ENCODE measurements at regions not wholly inside any gene's neighbourhood (a gene's known extent, or its start where the extent isn't known, plus 50 kb on each side); places are given as distances from the start of the nearest gene placed in this dataset.

DNA sequence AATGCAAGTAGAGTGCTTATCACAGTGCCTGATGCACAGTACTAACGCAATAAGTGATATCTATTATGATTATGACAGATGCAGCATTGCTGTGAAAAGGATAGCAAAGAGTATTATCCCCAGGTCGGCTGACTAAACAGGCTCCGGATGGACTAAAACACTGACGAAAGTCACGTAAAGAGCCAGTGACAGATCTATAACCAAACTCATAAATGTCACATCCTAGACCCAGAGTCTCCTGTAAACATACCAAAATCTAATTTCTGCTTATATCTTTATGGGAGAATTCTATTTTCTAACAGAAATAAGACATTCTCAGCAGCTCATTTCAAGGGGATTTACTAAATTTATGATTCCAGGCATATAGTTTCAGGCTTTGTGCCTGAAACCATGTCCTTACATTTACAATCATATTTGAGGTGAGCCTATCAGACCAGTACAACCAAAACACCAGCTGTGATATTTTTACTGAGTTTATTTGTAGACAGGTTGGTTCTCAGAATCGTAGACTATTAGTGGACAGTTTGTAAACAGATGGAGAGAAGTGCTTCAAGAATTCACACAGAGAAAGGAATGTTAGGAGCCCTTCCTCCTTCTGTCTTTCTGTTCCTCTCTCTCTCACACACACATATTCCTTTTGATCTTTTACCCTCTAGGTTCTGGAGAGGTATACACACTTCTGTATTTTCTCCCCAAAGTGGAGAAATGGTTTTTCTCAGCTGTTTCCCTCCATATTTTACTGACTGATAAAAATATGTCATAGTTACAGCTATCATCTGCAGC, 52.4 kb upstream of the WDR26 start:
- DNase-seq: no peak

DNA sequence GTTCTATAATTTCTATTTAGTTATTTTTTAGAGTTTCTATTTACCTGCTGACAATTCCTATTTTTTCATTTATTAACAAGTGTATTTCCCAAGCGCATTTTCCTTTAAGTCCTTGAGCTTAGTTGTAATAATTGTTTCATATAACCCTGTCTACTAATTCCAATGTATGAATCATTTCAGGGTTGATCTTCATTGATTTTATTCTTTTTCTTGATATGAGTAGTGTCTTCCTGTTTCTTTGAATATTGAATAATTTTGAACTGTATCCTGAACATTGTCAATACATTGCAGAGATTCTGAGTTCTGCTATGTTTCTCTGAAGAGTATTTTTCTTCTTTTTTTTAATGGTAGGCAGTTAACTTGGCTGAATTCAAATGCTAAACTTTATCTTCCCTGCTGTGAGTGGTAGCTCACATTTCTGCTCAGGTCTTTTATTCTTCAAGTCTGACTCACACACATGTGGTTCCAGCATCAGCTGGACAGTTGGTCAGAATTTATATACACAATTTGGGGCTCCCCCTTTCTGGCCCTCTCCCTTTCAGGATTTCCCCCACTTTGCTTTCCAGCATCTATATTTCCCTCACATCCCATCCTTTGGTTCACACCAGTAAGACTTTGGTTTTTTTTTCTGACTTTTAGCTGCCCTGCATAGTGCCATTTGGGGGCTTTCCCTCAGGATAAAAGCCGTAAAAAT, 54.4 kb upstream of the WDR26 start:
- no peak for DNase-seq

DNA sequence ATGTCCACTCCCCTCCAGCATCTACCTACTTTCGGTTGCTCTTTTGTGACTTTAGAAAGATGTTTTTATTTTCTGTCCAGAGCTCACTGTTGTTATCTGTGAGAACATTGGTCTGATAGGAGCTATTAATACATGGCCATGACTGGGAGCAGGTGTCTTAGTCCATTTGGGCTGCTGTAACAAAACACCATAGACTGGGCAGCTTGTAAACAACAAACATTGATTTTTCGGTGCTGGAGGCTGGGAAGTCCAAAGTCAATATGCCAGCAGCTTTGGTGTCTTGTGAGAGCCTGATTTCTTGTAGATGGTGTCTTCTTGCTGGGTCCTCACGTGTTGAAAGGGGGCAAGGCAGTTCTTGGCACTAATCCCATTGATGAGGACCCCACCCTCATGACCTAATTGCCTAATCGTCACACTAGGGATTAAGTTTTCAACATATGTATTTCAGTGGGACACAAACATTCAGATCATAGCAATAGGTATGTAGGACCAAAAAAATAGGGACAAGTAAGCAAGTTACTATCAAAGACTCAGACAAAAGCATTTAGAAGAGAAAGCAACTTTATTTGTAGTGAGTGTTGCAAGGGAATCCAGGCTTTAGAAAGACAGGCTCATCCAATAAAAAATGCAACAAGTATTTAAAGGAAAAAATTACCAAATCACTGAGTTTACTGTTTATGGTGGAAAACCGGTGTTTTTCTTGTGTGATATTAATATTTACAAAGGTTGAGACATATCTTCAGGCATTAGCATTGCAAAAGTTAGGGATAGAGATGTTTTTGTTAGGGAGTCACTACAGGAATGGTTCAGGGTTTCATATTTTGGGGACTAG, 55.2 kb upstream of the WDR26 start:
- no peak for DNase-seq

DNA sequence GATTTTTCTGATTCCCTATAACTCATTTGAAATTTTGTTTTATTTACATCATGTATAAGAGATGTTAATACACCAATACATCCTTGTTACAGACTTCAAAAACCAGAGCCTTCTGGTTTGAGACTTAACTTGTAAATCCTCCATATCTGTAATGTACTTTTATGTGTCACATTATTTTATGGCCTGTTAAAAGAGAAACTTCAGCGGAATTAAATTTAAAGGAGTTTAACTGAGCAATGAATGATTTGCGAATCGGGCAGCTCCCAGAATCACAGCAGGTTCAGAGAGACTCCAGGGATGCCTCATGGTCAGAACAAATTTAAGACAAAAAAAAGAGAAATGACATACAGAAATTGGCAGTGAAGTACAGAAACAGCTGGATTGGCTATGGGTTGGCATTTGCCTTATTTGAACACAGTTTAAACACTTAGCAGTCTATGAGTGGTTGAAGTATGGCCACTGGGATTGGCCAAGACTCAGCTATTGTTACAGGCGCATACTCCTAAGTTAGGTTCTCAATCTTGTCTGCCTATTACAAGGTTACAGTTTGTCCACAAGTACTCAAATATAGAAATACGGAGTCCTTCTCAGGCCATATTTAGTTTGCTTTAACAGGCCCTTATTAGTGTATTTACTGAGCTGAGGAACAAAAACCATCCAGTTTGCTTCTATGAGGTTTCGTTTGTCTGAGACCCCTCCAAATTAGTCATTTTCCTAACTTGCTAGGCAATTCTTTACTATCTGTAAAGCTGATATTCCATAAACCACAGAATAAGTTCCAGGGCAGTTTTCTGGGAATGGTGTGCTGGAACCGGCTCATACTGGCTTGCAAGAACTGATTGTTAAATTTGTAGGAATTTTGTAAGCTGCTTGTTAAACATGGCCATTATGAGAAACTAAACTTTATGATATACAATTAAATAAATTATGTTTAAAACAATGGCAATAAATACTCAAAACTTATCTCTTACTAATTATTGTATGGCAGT, 56.2 kb upstream of the WDR26 start:
- DNase-seq: no peak

DNA sequence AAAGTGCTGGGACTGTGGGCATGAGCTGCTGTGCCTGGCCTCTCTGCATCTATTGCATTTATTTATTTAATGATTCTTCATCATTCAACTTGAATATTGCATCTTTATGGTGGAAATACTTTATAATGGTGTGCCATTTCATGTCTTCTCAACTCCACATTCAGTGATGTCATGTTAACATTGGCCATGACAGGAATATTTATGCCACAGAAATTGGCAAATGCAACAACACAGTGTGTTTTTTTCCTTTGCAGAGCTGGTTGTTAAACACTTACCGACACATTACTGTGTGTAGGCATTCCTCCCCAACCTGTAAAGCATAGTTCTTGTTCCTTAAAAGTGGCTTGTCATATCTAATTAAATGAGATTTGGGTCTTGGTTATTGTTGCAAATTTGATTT, 57.4 kb upstream of the WDR26 start:
- no peak for DNase-seq

DNA sequence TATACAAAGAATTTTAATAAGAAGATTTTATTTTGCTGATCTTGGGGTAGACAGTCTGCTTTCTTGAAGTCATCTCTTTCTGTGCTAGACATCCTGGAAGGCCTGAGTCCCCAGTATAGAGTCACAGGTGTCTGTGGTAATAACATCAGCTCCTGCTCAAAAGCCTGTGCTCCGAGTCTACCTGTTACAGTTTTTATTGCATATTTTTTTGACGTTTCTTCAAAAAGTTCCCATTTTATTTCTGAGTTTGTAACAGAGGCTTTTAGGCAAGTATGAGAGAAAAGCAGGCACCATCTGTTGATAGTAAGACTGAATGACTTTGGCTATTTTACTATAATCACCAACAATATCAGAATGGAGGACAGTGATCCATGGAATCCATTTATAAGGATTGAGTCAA, 58.0 kb upstream of the WDR26 start:
- no peak for DNase-seq

DNA sequence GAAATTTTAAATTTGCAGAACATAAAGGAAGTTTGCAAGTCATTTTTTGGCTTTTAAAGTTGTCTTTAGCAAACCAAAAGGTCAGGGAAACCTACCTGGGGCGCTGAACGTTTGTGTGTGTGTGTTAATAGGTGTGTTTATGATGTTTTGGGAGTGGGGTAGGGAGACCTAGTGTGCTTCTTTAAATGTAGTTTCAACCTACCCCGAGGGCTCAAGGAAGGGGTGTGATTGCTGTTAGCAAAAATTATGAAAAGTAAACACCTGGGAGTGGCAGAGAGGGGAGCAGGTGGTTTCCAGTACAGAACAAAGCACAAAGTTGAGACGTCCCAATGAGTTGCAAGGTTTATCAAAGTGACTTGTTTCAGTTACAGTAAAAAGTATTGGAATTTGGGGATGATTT, 58.7 kb upstream of the WDR26 start:
- no peak for DNase-seq

DNA sequence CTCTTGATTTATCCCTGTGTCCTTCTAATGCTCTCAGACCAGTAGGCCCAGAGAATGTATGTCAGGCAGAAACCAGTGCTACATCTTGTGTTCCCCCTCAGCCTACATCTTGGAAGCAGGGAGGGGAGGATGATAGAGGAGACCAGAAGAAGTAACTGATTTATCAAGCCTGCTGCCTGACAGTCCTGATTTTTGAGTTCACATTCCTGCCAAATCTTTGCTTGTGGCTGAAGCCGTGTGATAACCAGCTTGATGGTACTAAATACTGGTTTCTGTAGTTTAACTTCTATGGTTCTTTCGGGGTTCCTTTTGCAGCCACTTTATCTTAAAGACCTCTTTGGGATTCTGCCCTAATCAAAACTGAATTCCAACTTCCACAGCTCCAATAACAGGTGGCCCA, 59.7 kb upstream of the WDR26 start:
- DNase-seq: no peak

DNA sequence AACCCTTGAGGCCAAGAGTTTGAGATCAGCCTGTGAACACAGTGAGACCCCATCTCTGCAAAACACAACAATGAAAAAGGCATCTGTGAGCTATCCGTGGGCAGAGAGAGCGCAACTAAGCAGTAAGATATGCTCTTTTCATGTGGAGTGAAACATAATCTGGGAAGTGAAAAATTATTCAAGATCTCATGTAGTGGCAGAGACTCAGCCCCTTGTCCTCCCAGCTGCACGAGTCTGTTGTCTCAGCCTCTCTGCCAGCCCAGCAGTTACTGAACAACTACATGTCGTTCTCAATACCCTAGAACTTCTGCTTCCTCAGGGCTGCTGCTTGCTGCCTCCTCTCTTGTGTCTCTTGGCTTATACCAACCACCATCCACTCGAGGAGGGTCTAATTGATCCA, 61.3 kb upstream of the WDR26 start:
- no peak for DNase-seq

DNA sequence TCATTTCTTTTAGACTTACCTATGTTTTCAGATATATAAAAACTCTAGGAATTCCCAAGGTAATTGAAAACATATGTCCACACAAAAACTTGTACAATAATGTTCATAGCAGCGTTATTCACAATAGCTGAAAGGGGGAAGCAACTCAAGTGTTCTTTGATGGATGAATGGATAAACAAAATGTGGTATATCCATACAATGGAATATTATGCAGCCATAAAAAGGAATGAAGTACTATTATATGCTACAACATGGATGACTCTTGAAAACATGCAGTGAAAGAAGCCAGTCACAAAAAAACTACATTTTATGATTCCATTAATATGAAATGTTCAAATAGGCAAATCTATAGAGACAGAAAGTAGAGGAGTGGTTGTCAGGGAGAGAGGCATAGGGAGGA, 62.2 kb upstream of the WDR26 start:
- DNase-seq: no peak

DNA sequence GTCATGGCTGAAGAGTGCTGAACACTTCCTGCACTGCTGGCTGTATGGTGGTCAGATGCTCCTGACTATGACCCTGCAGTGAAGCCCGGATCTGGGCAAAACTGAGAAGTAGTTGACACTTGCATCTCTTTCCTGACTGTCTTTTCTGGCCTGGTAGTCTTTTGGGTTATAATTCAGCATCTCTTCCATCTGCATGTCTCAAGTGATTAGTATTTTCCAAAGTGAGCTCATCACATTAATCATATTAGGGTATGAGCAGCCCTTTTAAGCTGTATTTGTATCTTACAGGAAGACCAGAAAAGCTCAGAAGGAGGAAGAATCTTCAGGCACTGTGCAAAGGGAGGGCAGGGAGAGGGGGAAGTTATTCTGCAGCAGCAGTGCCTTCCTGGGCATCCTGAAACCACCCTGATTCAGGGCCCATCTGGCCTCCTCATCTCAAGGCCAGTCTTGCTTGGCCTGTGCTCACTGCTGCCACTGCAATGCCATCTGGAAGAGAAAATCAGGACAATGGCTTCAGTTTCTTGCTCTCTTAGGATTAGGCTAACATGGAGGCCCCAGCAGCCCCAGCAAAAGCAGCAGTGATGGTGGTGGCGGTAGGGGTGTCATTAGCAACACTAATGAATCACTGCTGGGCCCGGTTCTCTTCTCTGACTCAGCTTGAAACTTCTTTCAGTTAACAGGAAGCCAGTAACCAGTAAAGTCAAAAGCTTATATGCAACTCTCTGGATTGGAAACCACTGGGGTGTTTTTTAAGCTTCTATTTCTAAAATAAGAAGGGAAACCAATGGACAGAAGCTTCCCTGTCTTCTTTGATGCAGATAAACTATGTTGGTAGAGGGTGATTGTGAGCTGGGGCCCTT, 63.3 kb upstream of the WDR26 start:
- DNase-seq: no peak

DNA sequence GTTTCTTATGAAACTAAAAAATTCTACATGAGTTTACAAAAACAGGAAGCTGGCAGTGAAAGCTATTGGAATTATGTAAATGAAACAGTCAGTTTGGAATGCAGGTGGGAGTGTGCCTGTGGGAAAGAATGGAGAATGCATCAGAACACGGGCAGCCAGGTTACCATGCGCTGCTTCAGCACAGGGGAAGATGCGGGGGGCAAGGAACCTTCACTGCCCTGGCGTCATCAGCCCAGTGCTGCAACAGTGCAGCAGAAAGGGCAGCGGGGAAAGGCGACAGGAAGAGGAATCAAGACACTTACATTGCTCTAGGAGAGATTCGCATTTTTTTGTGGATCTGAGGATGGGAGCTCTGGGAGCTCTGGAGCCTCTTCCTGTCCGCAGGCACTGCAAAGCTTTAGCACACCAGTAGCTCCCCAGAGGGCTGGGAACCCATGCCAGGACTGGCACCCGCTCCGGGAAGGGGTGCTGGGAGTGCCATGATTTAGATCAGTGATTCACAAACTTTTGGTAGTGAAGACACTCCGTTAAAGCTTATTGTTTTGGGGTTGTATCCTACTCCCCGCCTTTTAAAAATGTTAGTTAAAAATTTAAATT, 64.1 kb upstream of the WDR26 start:
- no peak for DNase-seq

DNA sequence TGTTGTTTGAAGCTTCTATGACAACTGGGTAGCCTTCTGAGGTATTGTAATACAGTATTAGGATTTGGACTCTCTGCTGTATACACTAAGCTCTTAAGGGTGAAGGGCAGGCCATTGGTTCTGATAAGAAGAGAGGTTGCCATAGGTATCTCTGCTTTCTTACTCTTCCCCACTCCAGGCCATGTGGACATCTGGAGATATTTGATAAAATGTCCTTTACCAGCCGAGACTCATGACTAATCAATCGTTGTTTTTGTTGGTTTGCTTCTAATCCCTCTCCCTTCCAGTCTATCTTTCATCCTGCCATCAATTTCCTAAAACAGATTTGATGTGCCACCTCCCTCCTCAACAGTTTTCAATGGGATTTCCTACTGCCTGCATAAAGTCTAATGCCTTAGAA, 64.6 kb upstream of the WDR26 start:
- DNase-seq: no peak

DNA sequence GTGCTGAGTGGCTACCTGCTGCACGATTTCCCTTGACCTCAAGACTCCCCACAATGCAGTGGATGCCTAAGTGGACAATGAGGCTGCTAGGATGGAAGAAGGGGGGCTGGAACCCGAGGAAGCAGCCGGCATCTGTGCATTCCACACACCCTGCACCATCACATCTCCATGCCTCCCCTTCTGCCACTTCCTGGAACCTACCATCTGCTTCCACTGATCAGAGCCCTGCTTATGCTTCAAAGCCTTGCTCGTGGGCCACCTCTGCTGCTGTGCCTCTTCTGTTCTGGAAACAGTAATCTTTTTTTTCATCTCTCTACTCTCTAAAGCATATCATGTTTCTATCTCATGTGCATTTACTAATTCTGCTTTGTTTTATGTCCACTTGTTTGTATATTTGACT, 66.2 kb upstream of the WDR26 start:
- no peak for DNase-seq

DNA sequence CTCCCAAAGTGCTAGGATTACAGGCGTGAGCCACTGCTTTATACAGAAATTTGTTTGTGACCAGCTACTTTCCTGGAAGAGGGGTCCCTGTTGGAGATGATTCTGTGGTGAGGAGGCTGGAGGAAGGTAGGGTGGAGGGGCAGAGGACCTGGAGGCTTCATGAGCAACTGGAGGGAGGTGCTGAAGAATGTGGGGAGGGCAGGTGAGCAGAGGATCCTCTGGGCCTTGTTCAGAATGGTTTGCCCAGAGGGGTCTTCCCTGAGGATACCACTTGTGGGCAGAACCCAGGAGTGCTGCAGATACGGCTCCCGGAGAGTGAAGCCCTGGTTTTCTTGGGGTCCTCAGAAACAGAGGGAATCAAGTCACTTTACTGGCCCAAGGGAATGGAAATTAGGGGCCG, 67.2 kb upstream of the WDR26 start:
- DNase-seq: no peak

DNA sequence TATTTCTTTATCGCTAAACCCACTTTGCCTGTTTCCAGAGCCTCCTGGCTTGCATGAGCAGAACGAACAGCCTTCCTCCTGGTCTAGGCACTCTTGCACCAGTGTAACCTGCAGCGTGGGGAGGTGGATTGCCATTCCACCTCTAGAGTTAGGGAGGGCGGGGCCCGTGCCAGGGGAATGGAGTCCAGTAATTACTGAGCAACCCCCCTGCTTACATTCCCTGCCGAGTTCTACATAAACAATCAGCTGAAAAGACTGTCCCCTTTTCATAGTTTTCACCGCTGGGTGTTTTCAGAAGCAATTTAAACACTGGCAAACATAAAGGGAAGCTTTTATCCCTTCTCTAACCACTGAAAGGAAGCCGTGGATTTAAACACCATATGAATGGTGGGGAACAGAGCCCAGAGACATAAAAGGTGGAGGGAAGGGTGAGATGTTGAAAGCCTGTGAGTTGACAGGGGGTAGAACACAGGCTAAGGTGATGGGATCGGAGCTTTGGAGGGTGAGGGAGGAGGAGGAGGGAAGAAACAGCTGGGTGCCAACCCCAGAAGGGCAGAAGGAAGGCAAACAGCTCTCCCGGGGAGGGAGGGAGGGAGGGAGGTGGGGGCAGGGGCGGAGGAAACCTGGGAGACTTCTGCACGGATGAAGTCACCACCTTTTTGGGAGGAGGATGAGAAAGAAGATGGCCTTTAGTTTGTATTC, 68.0 kb upstream of the WDR26 start:
- no peak for DNase-seq

DNA sequence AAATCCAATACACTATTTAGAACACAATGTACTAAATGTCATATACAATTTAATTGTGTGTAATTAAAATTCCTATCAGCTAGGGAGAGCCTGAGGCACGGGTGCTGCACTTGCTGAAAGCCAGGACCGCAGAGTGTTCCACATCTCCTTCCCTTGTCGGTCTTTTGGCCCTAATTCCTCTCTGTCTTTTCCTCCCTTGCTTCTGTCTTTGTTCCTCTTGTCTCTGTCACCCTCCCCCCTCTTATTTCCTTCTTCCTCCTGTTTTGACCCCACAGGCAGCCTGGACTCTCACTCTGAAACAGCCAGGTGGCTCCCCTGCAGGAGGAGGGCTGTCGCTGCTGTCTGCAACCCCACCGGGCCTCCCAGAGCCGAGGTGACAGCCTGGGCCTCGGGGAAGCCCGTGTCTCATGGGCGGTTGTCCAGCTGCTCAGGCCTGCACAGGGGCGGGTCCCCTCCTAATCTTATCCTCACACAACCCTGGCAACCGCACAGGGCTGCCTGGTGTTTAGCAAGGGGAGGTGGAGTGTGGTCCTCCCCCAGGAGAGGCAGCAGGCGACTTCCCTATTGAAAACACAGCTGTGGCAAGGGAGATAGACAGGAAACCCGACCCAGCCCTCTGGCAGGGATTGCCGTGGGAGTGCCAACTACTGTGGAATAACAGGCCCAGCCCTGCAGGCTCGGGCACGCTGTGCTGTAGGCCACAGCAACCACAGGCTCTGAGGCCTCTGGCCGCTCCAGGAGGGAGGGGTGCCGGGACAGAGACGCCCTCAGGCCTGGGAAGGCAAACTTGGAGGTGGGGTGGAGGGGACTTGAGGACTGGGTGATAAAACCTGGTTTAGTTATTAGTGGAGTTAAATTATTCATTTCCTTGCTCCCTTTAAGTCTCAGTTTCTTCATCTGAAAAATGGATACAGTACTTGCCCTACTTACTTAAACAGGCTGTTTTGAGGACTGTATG, 68.8 kb upstream of the WDR26 start:
- DNase-seq: peak; percentile 55 to 61

All from right lung (tissue), 2 donors.